Fibroblast of lung (primary cell): ENCODE measurements at regions not wholly inside any gene's neighbourhood (a gene's known extent, or its start where the extent isn't known, plus 50 kb on each side); places are given as distances from the start of the nearest gene placed in this dataset.

Source experiments
- DNase-seq, 2 donors: peaks; one replicate each; pipeline versions ENCODE4 v3.0.0 to v3.0.0-alpha.2; 2010; ENCODE audit warnings: low read depth in 2 of 2
- H2AFZ ChIP-seq: 2 replicates; pipeline ENCODE4 v1.5.1; 2012; ENCODE audit warnings: low read length, control low read depth, inconsistent platforms
- H3K27ac ChIP-seq: 2 replicates; pipeline ENCODE4 v1.5.1; 2011; ENCODE audit warnings: low read length, control low read depth; ENCODE audit not compliant: insufficient read depth
- H3K27me3 ChIP-seq: 2 replicates; pipeline ENCODE4 v1.5.1; 2011; ENCODE audit warnings: mild to moderate bottlenecking, low read length; ENCODE audit not compliant: control insufficient read depth, insufficient read depth
- H3K36me3 ChIP-seq: 2 replicates; pipeline ENCODE4 v1.5.1; 2011; ENCODE audit warnings: low read length; ENCODE audit not compliant: control insufficient read depth, insufficient read depth
- H3K4me1 ChIP-seq: 2 replicates; pipeline ENCODE4 v1.5.1; 2011; ENCODE audit warnings: low read length; ENCODE audit not compliant: control insufficient read depth, insufficient read depth; ENCODE audit errors: extremely low read depth
- H3K4me2 ChIP-seq: 2 replicates; pipeline ENCODE4 v1.5.1; 2011; ENCODE audit warnings: low read length, control low read depth; ENCODE audit not compliant: insufficient read depth; ENCODE audit errors: extremely low read depth
- H3K4me3 ChIP-seq, 4 experiments: fragments of 200-600 bp in 1 of 4; sonication (generic) in 1 of 4; replicated peaks in 1 of 4; 2 replicates each; pipeline ENCODE4 v1.5.1; 2011 to 2016; ENCODE audit warnings: low read length in 4 of 4, low read depth in 3 of 4, mild to moderate bottlenecking in 3 of 4, control low read depth in 2 of 4, inconsistent platforms in 1 of 4, mixed read lengths in 1 of 4; ENCODE audit not compliant: insufficient read depth in 1 of 4; ENCODE audit errors: control extremely low read depth in 1 of 4
- H3K79me2 ChIP-seq: 2 replicates; pipeline ENCODE4 v1.5.1; 2012; ENCODE audit warnings: mild to moderate bottlenecking, low read length, inconsistent platforms; ENCODE audit not compliant: control insufficient read depth, insufficient read depth
- H3K9ac ChIP-seq: 2 replicates; pipeline ENCODE4 v1.5.1; 2011; ENCODE audit warnings: mild to moderate bottlenecking, low read length, control low read depth; ENCODE audit not compliant: insufficient read depth
- H3K9me3 ChIP-seq: 2 replicates; pipeline ENCODE4 v1.5.1; 2012; ENCODE audit warnings: low read depth, low read length; ENCODE audit not compliant: control insufficient read depth, insufficient read depth
- H4K20me1 ChIP-seq: 2 replicates; pipeline ENCODE4 v1.5.1; 2011; ENCODE audit warnings: low read length; ENCODE audit not compliant: control insufficient read depth, insufficient read depth; ENCODE audit errors: extremely low read depth
- CTCF ChIP-seq, 2 donors: IDR thresholded peaks in 1 of 2; conservative IDR thresholded peaks in 1 of 2; 1 replicate in 1 of 2; 2 replicates in 1 of 2; pipeline ENCODE4 v1.5.1; 2011 to 2012; ENCODE audit warnings: low read length in 2 of 2, control low read depth in 1 of 2, inconsistent platforms in 1 of 2, low read depth in 1 of 2, mild to moderate bottlenecking in 1 of 2
- EZH2 ChIP-seq: IDR thresholded peaks from 2 replicates; pipeline ENCODE4 v1.5.1; 2012; ENCODE audit warnings: low read length, control low read depth, mild to moderate bottlenecking; ENCODE audit errors: missing control alignments

GRCh38 chr2:66673286-66673685, 238.4 kb downstream of the MEIS1 start:
- no peaks in the 10 kb centered on the region for H3K27me3 ChIP-seq
- H3K9ac ChIP-seq: no peak overlapping the region
- H3K4me3 ChIP-seq: no peak overlapping the region
- no peak overlapping the region for H3K27ac ChIP-seq
- H3K4me1 ChIP-seq: no peaks in the 10 kb centered on the region
- no peaks in the 10 kb centered on the region for H3K9me3 ChIP-seq
- no peak for TF ChIP-seq EZH2
- H3K36me3 ChIP-seq: no peaks in the 10 kb centered on the region
- no peaks in the 10 kb centered on the region for H3K79me2 ChIP-seq
- no peak overlapping the region for H3K4me2 ChIP-seq
- no peak overlapping the region for H2AFZ ChIP-seq
- no peak for DNase-seq
- no peaks in the 10 kb centered on the region for H4K20me1 ChIP-seq

DNA sequence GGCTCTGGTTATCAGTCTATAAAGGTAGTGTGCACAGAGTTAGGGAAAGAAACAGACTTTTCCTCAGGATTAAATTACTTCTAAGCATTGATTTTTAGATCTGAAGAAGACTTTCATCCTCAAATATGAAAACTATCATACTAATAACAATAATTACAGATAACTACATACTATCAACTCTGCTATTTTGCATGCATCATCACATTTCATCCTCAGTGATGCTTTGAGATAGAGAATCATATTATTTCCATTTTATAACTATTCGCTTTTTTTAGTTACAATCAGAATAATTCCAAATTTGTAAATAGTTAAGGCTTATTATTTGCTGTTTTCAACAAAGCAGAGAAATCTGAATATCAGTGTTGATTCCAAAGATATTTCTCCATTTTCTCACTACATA, 239.2 kb downstream of the MEIS1 start:
- Histone ChIP-seq H3K27ac (no peak overlapping the region), H3K36me3 (no peaks in the 10 kb centered on the region), H3K4me3 (no peak overlapping the region), H3K9me3 (no peaks in the 10 kb centered on the region), H2AFZ (no peak overlapping the region), H3K9ac (no peak overlapping the region), H3K27me3 (no peaks in the 10 kb centered on the region), H3K4me2 (no peak overlapping the region), H3K79me2 (no peaks in the 10 kb centered on the region), H4K20me1 (no peaks in the 10 kb centered on the region), H3K4me1 (no peaks in the 10 kb centered on the region)
- no peak for TF ChIP-seq CTCF (conservative IDR thresholded peaks at IDR 0.05 in 1 of 2, IDR thresholded peaks at IDR 0.05 in 1 of 2; ENCODE audit: low read depth in 1 of 2, low read length in 2 of 2)
- TF ChIP-seq EZH2: no peak
- DNase-seq: no peak

DNA sequence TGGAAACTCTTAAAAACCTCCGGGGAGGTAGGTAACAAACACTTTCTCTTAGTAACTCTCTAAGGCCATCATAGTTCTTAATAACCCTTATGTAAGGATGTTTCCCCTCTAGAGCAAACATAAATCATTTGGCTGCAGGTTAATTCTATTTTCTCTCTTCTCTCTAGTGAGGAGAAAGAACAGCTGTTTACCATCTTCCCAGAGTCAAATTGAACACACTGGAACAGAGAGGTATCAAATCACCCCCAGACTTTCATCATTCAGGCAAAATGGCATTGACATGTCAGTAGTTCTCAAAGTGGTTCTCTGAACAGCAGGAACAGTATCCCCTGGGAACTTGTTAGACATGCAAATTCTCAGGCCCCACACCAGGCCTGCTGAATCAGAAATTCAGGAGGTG, 240.7 kb downstream of the MEIS1 start:
- no peaks in the 10 kb centered on the region for H4K20me1 ChIP-seq
- no peaks in the 10 kb centered on the region for H3K27me3 ChIP-seq
- H3K4me3 ChIP-seq: no peak overlapping the region
- H3K36me3 ChIP-seq: no peaks in the 10 kb centered on the region
- H3K79me2 ChIP-seq: no peaks in the 10 kb centered on the region
- no peak overlapping the region for H3K9ac ChIP-seq
- TF ChIP-seq EZH2 (no peak), CTCF (conservative IDR thresholded peaks at IDR 0.05 in 1 of 2, IDR thresholded peaks at IDR 0.05 in 1 of 2; ENCODE audit: low read depth in 1 of 2, low read length in 2 of 2) (no peak)
- H3K9me3 ChIP-seq: no peaks in the 10 kb centered on the region
- H2AFZ ChIP-seq: no peak overlapping the region
- no peak overlapping the region for H3K27ac ChIP-seq
- H3K4me1 ChIP-seq: no peaks in the 10 kb centered on the region
- no peak overlapping the region for H3K4me2 ChIP-seq
- DNase-seq: no peak
